T-cell (primary cell): ENCODE measurements at regions not wholly inside any gene's neighbourhood (a gene's known extent, or its start where the extent isn't known, plus 50 kb on each side); places are given as distances from the start of the nearest gene placed in this dataset.

ENCODE experiments used
- ATAC-seq, 4 experiments: fragments of 200-7000 bp in 3 of 4; fragments of 150-1000 bp in 1 of 4; cut with Tn5 transposase; replicated peaks in 1 of 4; 1 replicate in 3 of 4; 2 replicates in 1 of 4; pipeline ENCODE4 v1.10.0; 2021; ENCODE audit warnings: moderate library complexity in 3 of 4, mild to moderate bottlenecking in 2 of 4, moderate number of reproducible peaks in 1 of 4
- CTCF ChIA-PET, 2 donors: fragments of 300-600 bp; sonication (Branson Sonifier 250); formaldehyde crosslinking; loops; one replicate each; lab custom pipeline; 2022; ENCODE audit warnings: antibody characterized with exemption in 2 of 2; lab: Charles Lee
- POLR2A ChIA-PET, 2 donors: fragments of 300-600 bp; sonication (Branson Sonifier 250); formaldehyde crosslinking; loops; one replicate each; lab custom pipeline; 2022; ENCODE audit warnings: antibody characterized with exemption in 2 of 2; lab: Charles Lee
- DNase-seq, 35 experiments: peaks; one replicate each; pipeline versions ENCODE4 v3.0.0 to v3.0.0-alpha.2; 2013 to 2023
- H3K27ac ChIP-seq: one replicate; pipeline ENCODE4 v1.5.1; 2013; ENCODE audit warnings: low read length
- H3K27me3 ChIP-seq, 2 experiments: replicated peaks in 1 of 2; 1 replicate in 1 of 2; 2 replicates in 1 of 2; pipeline versions ENCODE4 v1.6.1 to v1.7.0; 2013; ENCODE audit warnings: low read length in 1 of 2, mixed read lengths in 1 of 2; ENCODE audit not compliant: control insufficient read depth in 2 of 2, insufficient read depth in 2 of 2; ENCODE audit errors: extremely low read depth in 1 of 2
- H3K36me3 ChIP-seq, 2 donors: 1 replicate in 1 of 2; 2 replicates in 1 of 2; pipeline versions ENCODE4 v1.6.1 to v1.7.0; 2013; ENCODE audit warnings: low read length in 1 of 2; ENCODE audit not compliant: control insufficient read depth in 2 of 2, insufficient read depth in 1 of 2; ENCODE audit errors: extremely low read depth in 1 of 2
- H3K4me1 ChIP-seq, 2 experiments: 1 replicate in 1 of 2; 2 replicates in 1 of 2; pipeline versions ENCODE4 v1.6.1 to v1.7.0; 2013; ENCODE audit warnings: low read length in 2 of 2, mixed read lengths in 1 of 2; ENCODE audit not compliant: insufficient read depth in 2 of 2, control insufficient read depth in 1 of 2; ENCODE audit errors: extremely low read depth in 1 of 2
- H3K4me3 ChIP-seq, 2 donors: 1 replicate in 1 of 2; 2 replicates in 1 of 2; pipeline versions ENCODE4 v1.5.1 to v1.7.0; 2013; ENCODE audit warnings: mild to moderate bottlenecking in 2 of 2, low read length in 1 of 2, moderate library complexity in 1 of 2; ENCODE audit not compliant: control insufficient read depth in 1 of 2; ENCODE audit errors: extremely low read depth in 1 of 2
- H3K9me3 ChIP-seq: 2 replicates; pipeline ENCODE4 v1.7.0; 2013
- H3K27ac Mint-ChIP-seq, 2 donors: one replicate each; pipeline ENCODE4 v1.8.0; 2020 to 2021; ENCODE audit warnings: mild to moderate bottlenecking in 2 of 2, mixed read lengths in 2 of 2
- H3K27me3 Mint-ChIP-seq, 2 donors: one replicate each; pipeline ENCODE4 v1.8.0; 2021 to 2022; ENCODE audit warnings: mixed read lengths in 2 of 2
- H3K36me3 Mint-ChIP-seq: one replicate; pipeline ENCODE4 v1.8.0; 2021; ENCODE audit warnings: mixed read lengths
- H3K4me1 Mint-ChIP-seq, 3 donors: one replicate each; pipeline ENCODE4 v1.8.0; 2020 to 2022; ENCODE audit warnings: mixed read lengths in 3 of 3, mild to moderate bottlenecking in 1 of 3
- H3K4me3 Mint-ChIP-seq, 3 donors: one replicate each; pipeline ENCODE4 v1.8.0; 2020 to 2022; ENCODE audit warnings: mild to moderate bottlenecking in 3 of 3, mixed read lengths in 3 of 3, moderate library complexity in 3 of 3
- H3K9me3 Mint-ChIP-seq, 3 donors: one replicate each; pipeline ENCODE4 v1.8.0; 2020 to 2022; ENCODE audit warnings: mixed read lengths in 3 of 3
- WGBS: methylation state at CpG from one replicate; pipeline ENCODE4 v1.1.5; 2013; ENCODE audit warnings: missing lambda C conversion rate; ENCODE audit not compliant: insufficient coverage; 5-methylcytosine and 5-hydroxymethylcytosine counted together

GRCh38 chr4:123622572-123622971, 226.0 kb downstream of the SPRY1 start:
- H3K9me3 ChIP-seq = no peaks in the 10 kb centered on the region
- no peaks in the 10 kb centered on the region for H3K27me3 ChIP-seq
- no peaks in the 10 kb centered on the region for H3K36me3 ChIP-seq
- H3K27ac Mint-ChIP-seq = no peak overlapping the region
- no peak overlapping the region for H3K27ac ChIP-seq
- H3K4me3 Mint-ChIP-seq = no peak overlapping the region
- 90% methylated on average over 1 of the region's 1 CpG for WGBS
- ChIA-PET POLR2A (no interaction called here), CTCF (no interaction called here)
- H3K9me3 Mint-ChIP-seq = no peaks in the 10 kb centered on the region
- peaks cover 0 to 10% (median 5%) of the 10 kb centered on the region in 3 donors for H3K4me1 Mint-ChIP-seq
- H3K27me3 Mint-ChIP-seq = no peaks in the 10 kb centered on the region
- H3K4me3 ChIP-seq = no peak overlapping the region
- DNase-seq (no peak), ATAC-seq (no peak)
- no peaks in the 10 kb centered on the region for H3K36me3 Mint-ChIP-seq
- H3K4me1 ChIP-seq = peaks cover 0 to 2% of the 10 kb centered on the region in 2 experiments

DNA sequence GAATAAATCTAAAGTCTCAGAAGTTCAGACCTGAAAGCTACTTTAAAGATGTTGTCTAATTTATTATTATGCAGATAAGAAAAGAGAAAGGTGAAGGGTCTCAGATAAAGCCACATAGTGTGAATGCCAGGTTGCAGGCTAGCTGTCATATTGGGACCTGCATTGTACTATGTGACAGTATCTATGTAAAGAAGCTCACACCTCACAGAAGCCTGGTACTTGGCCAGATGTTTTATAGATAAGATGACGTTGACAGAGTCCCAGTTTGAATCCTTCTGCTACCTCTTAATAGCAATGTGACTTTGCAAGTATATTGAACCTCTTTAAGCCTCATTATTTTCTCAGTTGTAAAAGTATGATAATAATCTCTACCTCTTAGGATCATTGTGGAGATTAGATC, 227.0 kb downstream of the SPRY1 start:
- POLR2A ChIA-PET = no interaction called here
- no peak for ATAC-seq

DNA sequence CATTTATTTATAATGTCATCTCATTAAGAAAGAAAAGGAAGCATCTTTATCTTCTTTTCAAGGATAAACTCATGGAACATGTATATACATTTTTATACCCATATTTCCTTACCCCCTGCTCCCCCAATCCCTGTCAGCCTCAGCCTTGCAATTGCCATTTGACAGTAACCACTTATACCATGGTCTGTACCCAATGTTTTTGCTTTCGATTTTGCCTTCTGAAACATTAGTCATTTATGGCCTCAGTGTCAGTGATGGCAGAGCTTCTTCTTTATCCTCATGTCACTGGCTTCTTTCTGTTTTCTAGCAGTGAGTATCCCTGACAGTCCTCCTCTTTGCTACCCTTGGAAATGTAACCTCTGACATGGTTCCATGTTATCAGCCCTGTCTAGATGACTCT, 228.4 kb downstream of the SPRY1 start:
- POLR2A ChIA-PET = no interaction called here
- no peak for ATAC-seq
- no peak overlapping the region for H3K4me3 Mint-ChIP-seq

More for the DNA sequence above, 227.0 kb downstream of the SPRY1 start:
- H3K27ac ChIP-seq = no peak overlapping the region
- no peaks in the 10 kb centered on the region for H3K9me3 Mint-ChIP-seq
- no peaks in the 10 kb centered on the region for H3K36me3 ChIP-seq
- WGBS = no CpG with 5 or more reads among the region's 1 CpG
- H3K4me1 ChIP-seq = no peaks in the 10 kb centered on the region
- H3K36me3 Mint-ChIP-seq = no peaks in the 10 kb centered on the region
- H3K27ac Mint-ChIP-seq = no peak overlapping the region
- no peak overlapping the region for H3K4me3 ChIP-seq
- H3K27me3 ChIP-seq = no peaks in the 10 kb centered on the region
- peaks cover 0 to 5% (median 0%) of the 10 kb centered on the region in 3 donors for H3K4me1 Mint-ChIP-seq
- DNase-seq = no peak
- no peak overlapping the region for H3K4me3 Mint-ChIP-seq
- CTCF ChIA-PET = no interaction called here
- no peaks in the 10 kb centered on the region for H3K27me3 Mint-ChIP-seq
- H3K9me3 ChIP-seq = no peaks in the 10 kb centered on the region

DNA sequence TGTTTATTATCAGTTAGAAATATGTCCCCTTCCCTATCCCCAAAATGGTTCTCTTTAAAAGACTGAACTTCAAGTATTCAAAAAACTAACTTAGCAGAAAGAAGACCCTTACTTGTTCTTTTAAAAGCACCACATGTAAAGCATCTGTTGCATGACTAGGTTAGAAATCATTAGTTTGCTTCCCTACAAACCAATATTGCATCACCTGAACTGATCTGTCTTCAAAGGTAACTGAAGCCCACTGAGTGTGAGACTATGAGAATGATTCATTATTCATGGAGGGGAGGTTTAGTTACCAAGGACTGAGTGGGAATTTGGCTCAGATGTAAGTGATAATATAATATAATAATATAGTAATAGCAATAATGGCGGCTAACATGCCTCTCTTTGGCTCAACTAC, 231.7 kb downstream of the SPRY1 start:
- DNase-seq (no peak), ATAC-seq (no peak)
- Histone ChIP-seq H3K4me1 (no peaks in the 10 kb centered on the region), H3K36me3 (no peaks in the 10 kb centered on the region), H3K27me3 (no peaks in the 10 kb centered on the region), H3K4me3 (no peak overlapping the region), H3K9me3 (no peaks in the 10 kb centered on the region), H3K27ac (no peak overlapping the region)
- H3K9me3 Mint-ChIP-seq = no peaks in the 10 kb centered on the region
- H3K36me3 Mint-ChIP-seq = no peaks in the 10 kb centered on the region
- H3K27me3 Mint-ChIP-seq = no peaks in the 10 kb centered on the region
- CTCF ChIA-PET = no interaction called here
- no peak overlapping the region for H3K4me3 Mint-ChIP-seq
- POLR2A ChIA-PET = no interaction called here
- no peak overlapping the region for H3K27ac Mint-ChIP-seq
- H3K4me1 Mint-ChIP-seq = peaks cover 0 to 5% (median 0%) of the 10 kb centered on the region in 3 donors
- no CpG with 5 or more reads among the region's 1 CpG for WGBS

More for the DNA sequence above, 228.4 kb downstream of the SPRY1 start:
- H3K27me3 Mint-ChIP-seq = no peaks in the 10 kb centered on the region
- no peaks in the 10 kb centered on the region for H3K36me3 Mint-ChIP-seq
- no peak overlapping the region for H3K27ac ChIP-seq
- H3K4me1 ChIP-seq = no peaks in the 10 kb centered on the region
- no peak for DNase-seq
- H3K36me3 ChIP-seq = no peaks in the 10 kb centered on the region
- H3K27ac Mint-ChIP-seq = no peak overlapping the region
- H3K4me1 Mint-ChIP-seq = peaks cover 0 to 5% (median 0%) of the 10 kb centered on the region in 3 donors
- no peaks in the 10 kb centered on the region for H3K9me3 Mint-ChIP-seq
- H3K9me3 ChIP-seq = no peaks in the 10 kb centered on the region
- H3K4me3 ChIP-seq = no peak overlapping the region
- whole genome bisulfite sequencing = 44% methylated on average over 1 of the region's 1 CpG
- CTCF ChIA-PET = no interaction called here
- no peaks in the 10 kb centered on the region for H3K27me3 ChIP-seq

GRCh38 chr4:123631786-123632692, 235.4 kb downstream of the SPRY1 start:
- Histone ChIP-seq H3K4me1 (no peaks in the 10 kb centered on the region), H3K4me3 (no peak overlapping the region), H3K36me3 (no peaks in the 10 kb centered on the region), H3K9me3 (peaks cover 2% of the 10 kb centered on the region), H3K27ac (no peak overlapping the region), H3K27me3 (no peaks in the 10 kb centered on the region)
- DNase-seq (no peak), ATAC-seq (no peak)
- Mint-ChIP-seq H3K27ac (no peak overlapping the region), H3K27me3 (no peaks in the 10 kb centered on the region), H3K36me3 (no peaks in the 10 kb centered on the region), H3K4me3 (no peak overlapping the region), H3K9me3 (peaks cover 7 to 13% (median 11%) of the 10 kb centered on the region in 3 donors), H3K4me1 (no peaks in the 10 kb centered on the region)
- 0% methylated on average over 1 of the region's 7 CpGs for whole genome bisulfite sequencing
- CTCF ChIA-PET = no interaction called here
- POLR2A ChIA-PET = no interaction called here

- H3K9me3 Mint-ChIP-seq = peaks cover 11 to 16% (median 12%) of the 10 kb centered on the region in 3 donors
- CTCF ChIA-PET = no interaction called here
- no peaks in the 10 kb centered on the region for H3K4me1 ChIP-seq
These were observed 236.1 kb downstream of the SPRY1 start for GRCh38 chr4:123632693-123633030.

More at GRCh38 chr4:123632693-123633030, 236.1 kb downstream of the SPRY1 start:
- no peaks in the 10 kb centered on the region for H3K27me3 ChIP-seq
- H3K27ac ChIP-seq = no peak overlapping the region
- DNase-seq (no peak), ATAC-seq (no peak)
- POLR2A ChIA-PET = no interaction called here
- H3K4me3 ChIP-seq = no peak overlapping the region
- Mint-ChIP-seq H3K27ac (no peak overlapping the region), H3K27me3 (no peaks in the 10 kb centered on the region), H3K4me3 (no peak overlapping the region), H3K4me1 (no peaks in the 10 kb centered on the region), H3K36me3 (no peaks in the 10 kb centered on the region)
- no peaks in the 10 kb centered on the region for H3K36me3 ChIP-seq
- WGBS = 100% methylated on average over 1 of the region's 3 CpGs
- peaks cover 2% of the 10 kb centered on the region for H3K9me3 ChIP-seq
